Astrocyte of the spinal cord (primary cell): ENCODE measurements at regions not wholly inside any gene's neighbourhood (a gene's known extent, or its start where the extent isn't known, plus 50 kb on each side); places are given as distances from the start of the nearest gene placed in this dataset.
A peak's percentile ranks its signal among the peaks of the same experiment; 100 is the strongest.

Source experiments
- DNase-seq: peaks from one replicate; pipeline ENCODE4 v3.0.0; 2011; ENCODE audit warnings: low read depth, low spot score
- H3K4me3 ChIP-seq: 2 replicates; pipeline ENCODE4 v1.5.1; 2011; ENCODE audit warnings: low read depth, mild to moderate bottlenecking, low read length, moderate library complexity
- CTCF ChIP-seq: IDR thresholded peaks from 2 replicates; pipeline ENCODE4 v1.5.1; 2012; ENCODE audit warnings: low read depth, mild to moderate bottlenecking, low read length, inconsistent platforms
- in situ Hi-C: cut with HindIII; loops from 2 replicates; pipeline ENCODE4 v1.10.0; 2017; ENCODE audit warnings: low sequenced_read_pairs

- DNase-seq: peak; percentile 21
- TF ChIP-seq CTCF: no peak
- in situ Hi-C loops: no loop called here
- H3K4me3 ChIP-seq: no peak overlapping the region
Observed at GRCh38 chr12:84136862-84137367, 775.7 kb downstream of the SLC6A15 start.

GRCh38 chr12:84135586-84136279 is 776.9 kb downstream of the SLC6A15 start:
- TF ChIP-seq CTCF: no peak
- no peak for DNase-seq
- no peak overlapping the region for H3K4me3 ChIP-seq
- in situ Hi-C loops: no loop called here

- in situ Hi-C loops: no loop called here
- H3K4me3 ChIP-seq: no peak overlapping the region
- no peak for DNase-seq
- no peak for TF ChIP-seq CTCF
Observed at GRCh38 chr12:84134797-84135366, 777.7 kb downstream of the SLC6A15 start.

- in situ Hi-C loops: no loop called here
- no peak for TF ChIP-seq CTCF
- DNase-seq: peak; percentile 60
- H3K4me3 ChIP-seq: no peak overlapping the region
Observed at GRCh38 chr12:84131076-84131475, 781.5 kb downstream of the SLC6A15 start.

GRCh38 chr12:84128117-84128991 is 784.2 kb downstream of the SLC6A15 start:
- no peak for TF ChIP-seq CTCF

GRCh38 chr12:84124211-84124610 is 788.4 kb downstream of the SLC6A15 start:
- in situ Hi-C loops: no loop called here
- no peak for DNase-seq

More at GRCh38 chr12:84128117-84128991, 784.2 kb downstream of the SLC6A15 start:
- H3K4me3 ChIP-seq: no peak overlapping the region
- no peak for DNase-seq
- in situ Hi-C loops: no loop called here

More at GRCh38 chr12:84124211-84124610, 788.4 kb downstream of the SLC6A15 start:
- H3K4me3 ChIP-seq: no peak overlapping the region
- no peak for TF ChIP-seq CTCF
